HepG2 (cell line): ENCODE measurements at regions not wholly inside any gene's neighbourhood (a gene's known extent, or its start where the extent isn't known, plus 50 kb on each side); places are given as distances from the start of the nearest gene placed in this dataset.

ENCODE experiments used
- ATAC-seq: fragments of 200-7000 bp; cut with Tn5 transposase; 3 replicates; pipeline ENCODE4 v1.9.1; 2020; ENCODE audit warnings: mild to moderate bottlenecking, moderate library complexity
- BruUV-seq: library from RNA; stranded (reverse); fragments of 400-500 nt; replicated peaks from 2 replicates; lab custom pipeline; 2021; lab: Mats Ljungman, UMichigan
- CTCF ChIA-PET: fragments of 300-600 bp; formaldehyde crosslinking; extraction: SDS; loops from one replicate; lab custom pipeline; 2021; ENCODE audit warnings: low total read pairs, inconsistent platforms, low intra/inter-chr PET ratio; lab: Yijun Ruan, JAX
- POLR2A ChIA-PET: fragments of 350-600 bp; sonication (Branson Sonifier 250); formaldehyde crosslinking; loops from one replicate; lab custom pipeline; 2020; ENCODE audit warnings: antibody characterized with exemption, inconsistent platforms; lab: Yijun Ruan, JAX
- DNase-seq: peaks from one replicate; pipeline ENCODE4 v3.0.0-alpha.2; 2015; ENCODE audit warnings: low spot score
- FAIRE-seq: peaks from 3 replicates; lab custom pipeline; 2011; peaks lifted over from hg19 to GRCh38; lab: Jason Lieb, UNC
- H2AFZ ChIP-seq: one replicate; pipeline ENCODE4 v1.6.1; 2011; ENCODE audit warnings: low read length, inconsistent platforms
- H3K27ac ChIP-seq: fragments of 300-600 bp; 3 replicates; pipeline ENCODE4 v1.8.0; 2011; ENCODE audit warnings: mixed run types, mild to moderate bottlenecking, mixed read lengths, low read length, inconsistent platforms; ENCODE audit not compliant: insufficient read depth; ENCODE audit errors: extremely low read length
- H3K27me3 ChIP-seq, 2 experiments: fragments of 200-600 bp in 1 of 2; 2 replicates in 1 of 2; 3 replicates in 1 of 2; pipeline versions ENCODE4 v1.6.0 to v1.8.0; 2011; ENCODE audit warnings: low read length in 2 of 2, mild to moderate bottlenecking in 2 of 2, moderate library complexity in 2 of 2, inconsistent platforms in 1 of 2; ENCODE audit not compliant: insufficient read depth in 2 of 2, control insufficient read depth in 1 of 2
- H3K36me3 ChIP-seq, 2 experiments: fragments of 200-600 bp in 1 of 2; replicated peaks in 1 of 2; 2 replicates in 1 of 2; 3 replicates in 1 of 2; pipeline versions ENCODE4 v1.5.1 to v1.8.0; 2011; ENCODE audit warnings: low read length in 2 of 2, inconsistent platforms in 1 of 2; ENCODE audit not compliant: insufficient read depth in 2 of 2, control insufficient read depth in 1 of 2
- H3K4me1 ChIP-seq: 2 replicates; pipeline ENCODE4 v1.5.1; 2012; ENCODE audit warnings: low read length, inconsistent platforms; ENCODE audit not compliant: insufficient read depth
- H3K4me2 ChIP-seq: 2 replicates; pipeline ENCODE4 v1.6.0; 2011; ENCODE audit warnings: low read depth, low read length, inconsistent platforms
- H3K4me3 ChIP-seq, 3 experiments: fragments of 200-600 bp in 1 of 3; sonication (generic), shearing (Covaris generic) in 1 of 3; replicated peaks in 1 of 3; 2 replicates each; pipeline ENCODE4 v1.5.1; 2011 to 2016; ENCODE audit warnings: low read length in 3 of 3, inconsistent platforms in 2 of 3, low read depth in 2 of 3, mild to moderate bottlenecking in 2 of 3, control low read depth in 1 of 3, mixed read lengths in 1 of 3; ENCODE audit not compliant: insufficient read depth in 1 of 3
- H3K79me2 ChIP-seq: one replicate; pipeline ENCODE4 v1.6.1; 2011; ENCODE audit warnings: low read length, inconsistent platforms; ENCODE audit not compliant: insufficient read depth
- H3K9ac ChIP-seq: 2 replicates; pipeline ENCODE4 v1.6.0; 2011; ENCODE audit warnings: mild to moderate bottlenecking, low read depth, low read length, inconsistent platforms; ENCODE audit not compliant: insufficient read depth
- H3K9me3 ChIP-seq: 2 replicates; pipeline ENCODE4 v1.5.1; 2012; ENCODE audit warnings: mild to moderate bottlenecking, low read length
- H4K20me1 ChIP-seq: 2 replicates; pipeline ENCODE4 v1.6.0; 2011; ENCODE audit warnings: inconsistent platforms, mild to moderate bottlenecking, low read length, moderate library complexity; ENCODE audit not compliant: insufficient read depth
- DR1 ChIP-seq: sonication (generic); formaldehyde crosslinking; IDR thresholded peaks from 2 replicates; pipeline ENCODE4 v1.8.0; 2021; ENCODE audit warnings: mild to moderate bottlenecking, missing genetic modification reagents, inconsistent platforms
- MED13 ChIP-seq: sonication (generic); formaldehyde crosslinking; IDR thresholded peaks from 2 replicates; pipeline ENCODE4 v1.5.0; 2020; ENCODE audit warnings: missing genetic modification reagents
- PHF20 ChIP-seq: sonication (generic); formaldehyde crosslinking; IDR thresholded peaks from 2 replicates; pipeline ENCODE4 v1.5.0; 2020; ENCODE audit warnings: mild to moderate bottlenecking, missing genetic modification reagents
- PTBP1 ChIP-seq: fragments of 200-400 bp; formaldehyde crosslinking; IDR thresholded peaks from 2 replicates; pipeline ENCODE4 v1.6.1; 2018; ENCODE audit warnings: low read length, low read depth; ENCODE audit not compliant: poor library complexity, severe bottlenecking
- RNF2 ChIP-seq: fragments of 450-650 bp; conservative IDR thresholded peaks from 2 replicates; pipeline ENCODE4 v1.6.1; 2016; ENCODE audit warnings: low read depth
- TBX3 ChIP-seq: fragments of 450-650 bp; IDR thresholded peaks from 2 replicates; pipeline ENCODE4 v1.6.1; 2017; ENCODE audit warnings: antibody characterized with exemption, mild to moderate bottlenecking, inconsistent platforms, borderline replicate concordance
- ZNF441 ChIP-seq: sonication (generic); formaldehyde crosslinking; IDR thresholded peaks from 2 replicates; pipeline ENCODE4 v1.7.0; 2021; ENCODE audit warnings: missing genetic modification reagents, borderline replicate concordance
- ZNF7 ChIP-seq: IDR thresholded peaks from 2 replicates; pipeline ENCODE4 v1.6.1; 2016; ENCODE audit warnings: missing biosample characterization, missing genetic modification reagents
- ZNF777 ChIP-seq: sonication (generic); formaldehyde crosslinking; IDR thresholded peaks from 2 replicates; pipeline ENCODE4 v1.4.0; 2020; ENCODE audit warnings: missing genetic modification reagents
- in situ Hi-C: cut with HindIII; loops from 2 replicates; pipeline ENCODE4 v1.10.0; 2017; ENCODE audit warnings: low pct_unique_long_range_greater_than_20kb; ENCODE audit not compliant: extremely low pct_ligation_motif_present
- intact Hi-C: fragments of 100-400 bp; cut with micrococcal nuclease; formaldehyde crosslinking; loops from one replicate; pipeline ENCODE4 v1.10.0; 2022; ENCODE audit not compliant: unreplicated experiment
- TF ChIP-seq, protein P1 (sequence below): IDR thresholded peaks from 2 replicates; pipeline ENCODE4 v1.6.1; 2016; ENCODE audit warnings: missing genetic modification reagents, missing compliant biosample characterization
- TF ChIP-seq, protein P2 (sequence below): sonication (generic); formaldehyde crosslinking; conservative IDR thresholded peaks from 2 replicates; pipeline ENCODE4 v1.8.0; 2022; ENCODE audit warnings: low read depth, missing genetic modification reagents
- TF ChIP-seq, protein P3 (sequence below): sonication (generic); formaldehyde crosslinking; IDR thresholded peaks from 2 replicates; pipeline ENCODE4 v1.4.0; 2020; ENCODE audit warnings: low read depth, mild to moderate bottlenecking, missing genetic modification reagents
- TF ChIP-seq, protein P4 (sequence below): sonication (generic); formaldehyde crosslinking; IDR thresholded peaks from 2 replicates; pipeline ENCODE4 v1.4.0; 2020; ENCODE audit warnings: mild to moderate bottlenecking, missing genetic modification reagents
- TF ChIP-seq, protein P5 (sequence below): sonication (generic); formaldehyde crosslinking; IDR thresholded peaks from 2 replicates; pipeline ENCODE4 v1.4.0; 2020; ENCODE audit warnings: missing genetic modification reagents

DNA sequence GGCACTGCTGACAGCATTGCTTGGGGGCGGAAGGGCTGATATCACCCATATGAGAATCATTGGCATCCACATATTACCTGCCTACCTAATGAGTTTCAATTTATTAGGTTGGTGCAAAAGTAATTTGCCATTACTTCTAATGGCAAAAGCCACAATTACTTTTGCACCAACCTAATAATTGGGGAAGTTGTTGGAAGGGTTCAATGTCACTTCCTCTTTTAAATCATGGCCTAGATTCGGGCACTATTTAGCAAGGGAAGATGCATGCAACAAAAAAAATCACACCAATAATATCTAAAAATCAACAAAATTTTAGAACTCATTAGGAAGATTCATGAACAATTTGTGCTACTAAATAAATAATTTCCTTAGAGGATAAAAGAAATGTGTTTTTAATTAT, 56.0 kb upstream of the AGTR1 start (continued):
- TF ChIP-seq ZNF441 (no peak), ZNF7 (CRISPR knock-in tag) (no peak)
- TF ChIP-seq, protein P1, sequence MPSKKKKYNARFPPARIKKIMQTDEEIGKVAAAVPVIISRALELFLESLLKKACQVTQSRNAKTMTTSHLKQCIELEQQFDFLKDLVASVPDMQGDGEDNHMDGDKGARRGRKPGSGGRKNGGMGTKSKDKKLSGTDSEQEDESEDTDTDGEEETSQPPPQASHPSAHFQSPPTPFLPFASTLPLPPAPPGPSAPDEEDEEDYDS (CRISPR knock-in tag): no peak

DNA sequence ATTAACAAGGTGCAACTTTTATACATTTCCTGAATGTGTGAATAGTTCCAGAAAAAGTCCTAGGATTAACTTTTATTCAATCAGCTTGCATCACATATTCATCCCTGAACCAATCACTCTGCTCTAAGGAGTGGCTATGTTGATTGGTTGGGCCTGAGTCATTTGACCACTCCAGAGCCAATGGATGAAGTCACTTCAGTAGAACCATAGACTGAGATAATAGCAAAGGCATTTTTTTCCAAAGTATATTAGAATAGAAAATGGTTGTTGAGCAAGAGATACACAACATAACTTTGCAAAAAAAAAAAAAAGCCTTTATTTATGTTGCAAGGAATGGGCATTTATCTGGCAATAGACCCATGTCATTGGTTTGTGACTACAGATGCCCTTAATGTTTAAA, 55.5 kb upstream of the AGTR1 start:
- Histone ChIP-seq H3K27me3 (no peaks in the 10 kb centered on the region), H3K27ac (no peak overlapping the region), H3K4me2 (no peak overlapping the region), H3K9me3 (no peaks in the 10 kb centered on the region), H3K36me3 (no peaks in the 10 kb centered on the region), H3K4me1 (peaks cover 19% of the 10 kb centered on the region), H3K79me2 (no peaks in the 10 kb centered on the region), H2AFZ (no peak overlapping the region), H3K9ac (no peak overlapping the region), H3K4me3 (no peak overlapping the region), H4K20me1 (no peaks in the 10 kb centered on the region)
- no peak for DNase-seq
- CTCF ChIA-PET: no interaction called here
- intact Hi-C loops: no loop called here
- no peak for FAIRE-seq
- POLR2A ChIA-PET: no interaction called here
- in situ Hi-C loops: no loop called here
- no peak for ATAC-seq
- BruUV-seq: no TSS peak
- no peak for TF ChIP-seq RNF2
- TF ChIP-seq DR1 (CRISPR knock-in tag): no peak
- no peak for TF ChIP-seq TBX3
- TF ChIP-seq, protein P2, sequence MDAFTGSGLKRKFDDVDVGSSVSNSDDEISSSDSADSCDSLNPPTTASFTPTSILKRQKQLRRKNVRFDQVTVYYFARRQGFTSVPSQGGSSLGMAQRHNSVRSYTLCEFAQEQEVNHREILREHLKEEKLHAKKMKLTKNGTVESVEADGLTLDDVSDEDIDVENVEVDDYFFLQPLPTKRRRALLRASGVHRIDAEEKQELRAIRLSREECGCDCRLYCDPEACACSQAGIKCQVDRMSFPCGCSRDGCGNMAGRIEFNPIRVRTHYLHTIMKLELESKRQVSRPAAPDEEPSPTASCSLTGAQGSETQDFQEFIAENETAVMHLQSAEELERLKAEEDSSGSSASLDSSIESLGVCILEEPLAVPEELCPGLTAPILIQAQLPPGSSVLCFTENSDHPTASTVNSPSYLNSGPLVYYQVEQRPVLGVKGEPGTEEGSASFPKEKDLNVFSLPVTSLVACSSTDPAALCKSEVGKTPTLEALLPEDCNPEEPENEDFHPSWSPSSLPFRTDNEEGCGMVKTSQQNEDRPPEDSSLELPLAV (CRISPR knock-in tag): no peak
- no peak for TF ChIP-seq PHF20 (CRISPR knock-in tag)
- no peak for TF ChIP-seq PTBP1
- TF ChIP-seq, protein P3, sequence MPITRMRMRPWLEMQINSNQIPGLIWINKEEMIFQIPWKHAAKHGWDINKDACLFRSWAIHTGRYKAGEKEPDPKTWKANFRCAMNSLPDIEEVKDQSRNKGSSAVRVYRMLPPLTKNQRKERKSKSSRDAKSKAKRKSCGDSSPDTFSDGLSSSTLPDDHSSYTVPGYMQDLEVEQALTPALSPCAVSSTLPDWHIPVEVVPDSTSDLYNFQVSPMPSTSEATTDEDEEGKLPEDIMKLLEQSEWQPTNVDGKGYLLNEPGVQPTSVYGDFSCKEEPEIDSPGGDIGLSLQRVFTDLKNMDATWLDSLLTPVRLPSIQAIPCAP (CRISPR knock-in tag): no peak
- TF ChIP-seq, protein P4, sequence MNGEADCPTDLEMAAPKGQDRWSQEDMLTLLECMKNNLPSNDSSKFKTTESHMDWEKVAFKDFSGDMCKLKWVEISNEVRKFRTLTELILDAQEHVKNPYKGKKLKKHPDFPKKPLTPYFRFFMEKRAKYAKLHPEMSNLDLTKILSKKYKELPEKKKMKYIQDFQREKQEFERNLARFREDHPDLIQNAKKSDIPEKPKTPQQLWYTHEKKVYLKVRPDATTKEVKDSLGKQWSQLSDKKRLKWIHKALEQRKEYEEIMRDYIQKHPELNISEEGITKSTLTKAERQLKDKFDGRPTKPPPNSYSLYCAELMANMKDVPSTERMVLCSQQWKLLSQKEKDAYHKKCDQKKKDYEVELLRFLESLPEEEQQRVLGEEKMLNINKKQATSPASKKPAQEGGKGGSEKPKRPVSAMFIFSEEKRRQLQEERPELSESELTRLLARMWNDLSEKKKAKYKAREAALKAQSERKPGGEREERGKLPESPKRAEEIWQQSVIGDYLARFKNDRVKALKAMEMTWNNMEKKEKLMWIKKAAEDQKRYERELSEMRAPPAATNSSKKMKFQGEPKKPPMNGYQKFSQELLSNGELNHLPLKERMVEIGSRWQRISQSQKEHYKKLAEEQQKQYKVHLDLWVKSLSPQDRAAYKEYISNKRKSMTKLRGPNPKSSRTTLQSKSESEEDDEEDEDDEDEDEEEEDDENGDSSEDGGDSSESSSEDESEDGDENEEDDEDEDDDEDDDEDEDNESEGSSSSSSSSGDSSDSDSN (CRISPR knock-in tag): no peak
- TF ChIP-seq MED13 (CRISPR knock-in tag): no peak
- TF ChIP-seq ZNF777: no peak
- TF ChIP-seq, protein P5, sequence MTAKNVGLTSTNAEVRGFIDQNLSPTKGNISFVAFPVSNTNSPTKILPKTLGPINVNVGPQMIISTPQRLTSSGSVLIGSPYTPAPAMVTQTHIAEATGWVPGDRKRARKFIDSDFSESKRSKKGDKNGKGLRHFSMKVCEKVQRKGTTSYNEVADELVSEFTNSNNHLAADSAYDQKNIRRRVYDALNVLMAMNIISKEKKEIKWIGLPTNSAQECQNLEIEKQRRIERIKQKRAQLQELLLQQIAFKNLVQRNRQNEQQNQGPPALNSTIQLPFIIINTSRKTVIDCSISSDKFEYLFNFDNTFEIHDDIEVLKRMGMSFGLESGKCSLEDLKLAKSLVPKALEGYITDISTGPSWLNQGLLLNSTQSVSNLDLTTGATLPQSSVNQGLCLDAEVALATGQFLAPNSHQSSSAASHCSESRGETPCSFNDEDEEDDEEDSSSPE (CRISPR knock-in tag): no peak
